ENCODE measurements at regions not wholly inside any gene's neighbourhood (a gene's known extent, or its start where the extent isn't known, plus 50 kb on each side); places are given as distances from the start of the nearest gene placed in this dataset.

GRCh38 chr12:94795520-94795919 lies 145.2 kb upstream of the TMCC3 start:
- TF ChIP-seq CTCF (IDR thresholded peaks at IDR 0.05), result peak; percentile 17; the same call in 1 of the 2 replicates
- no peak for TF ChIP-seq CHD2 (IDR thresholded peaks at IDR 0.05; ENCODE audit: low read length, partially characterized antibody)
- TF ChIP-seq SMC3 (IDR thresholded peaks at IDR 0.05; ENCODE audit: low read depth, low read length), result no peak
- TF ChIP-seq SIN3A (IDR thresholded peaks at IDR 0.05; ENCODE audit: borderline replicate concordance, low read depth, low read length), result no peak

Data from SK-N-SH (cell line).